ENCODE measurements at regions not wholly inside any gene's neighbourhood (a gene's known extent, or its start where the extent isn't known, plus 50 kb on each side); places are given as distances from the start of the nearest gene placed in this dataset.
"Not testable (repeated sequence)": the region's sequence is repeated elsewhere in the genome, so short reads cannot be mapped to it uniquely, and the experiment has no call there.

- DNase-seq, result no peak
Observed at GRCh38 chr3:4158329-4158728, 144.8 kb upstream of the SETMAR start.

GRCh38 chr3:4162096-4162495, 141.1 kb upstream of the SETMAR start:
- DNase-seq, result no peak

- no peak for DNase-seq
Observed at GRCh38 chr3:4163011-4163410, 140.2 kb upstream of the SETMAR start.

- no peak for DNase-seq
Observed at GRCh38 chr3:4166540-4166939, 136.6 kb upstream of the SETMAR start.

- not testable (repeated sequence) for DNase-seq
Observed at GRCh38 chr3:4167230-4167629, 135.9 kb upstream of the SETMAR start.

GRCh38 chr3:4174791-4175190, 128.4 kb upstream of the SETMAR start:
- DNase-seq, result no peak

GRCh38 chr3:4191971-4192370, 111.2 kb upstream of the SETMAR start:
- no peak for DNase-seq

GRCh38 chr3:4195006-4195405, 108.2 kb upstream of the SETMAR start:
- DNase-seq, result no peak

- no peak for DNase-seq
Observed at GRCh38 chr3:4196506-4197147, 106.5 kb upstream of the SETMAR start.

GRCh38 chr3:4197670-4198069, 105.5 kb upstream of the SETMAR start:
- DNase-seq, result no peak

- DNase-seq, result no peak
Observed at GRCh38 chr3:4198491-4198890, 104.7 kb upstream of the SETMAR start.

GRCh38 chr3:4204776-4205175, 98.4 kb upstream of the SETMAR start:
- not testable (repeated sequence) for DNase-seq

- no peak for DNase-seq
Observed at GRCh38 chr3:4207672-4208071, 95.5 kb upstream of the SETMAR start.

- DNase-seq, result no peak
Observed at GRCh38 chr3:4208556-4208955, 94.6 kb upstream of the SETMAR start.

- no peak for DNase-seq
Observed at GRCh38 chr3:4211610-4212009, 91.6 kb upstream of the SETMAR start.

- not testable (repeated sequence) for DNase-seq
Observed at GRCh38 chr3:4213420-4213819, 89.7 kb upstream of the SETMAR start.

- not testable (repeated sequence) for DNase-seq
Observed at GRCh38 chr3:4216974-4217373, 86.2 kb upstream of the SETMAR start.

- no peak for DNase-seq
Observed at GRCh38 chr3:4218456-4219226, 84.5 kb upstream of the SETMAR start.

GRCh38 chr3:4219227-4219568, 84.0 kb upstream of the SETMAR start:
- no peak for DNase-seq

GRCh38 chr3:4220065-4220464, 83.1 kb upstream of the SETMAR start:
- no peak for DNase-seq

GRCh38 chr3:4222574-4223175, 80.5 kb upstream of the SETMAR start:
- DNase-seq, result no peak

GRCh38 chr3:4223777-4224176, 79.4 kb upstream of the SETMAR start:
- DNase-seq, result no peak

GRCh38 chr3:4224331-4224730, 78.8 kb upstream of the SETMAR start:
- DNase-seq, result no peak

- no peak for DNase-seq
Observed at GRCh38 chr3:4225005-4225471, 78.1 kb upstream of the SETMAR start.

Measured in CD4-positive, alpha-beta T cell treated with Interleukin-15 for 1 hour (primary cell).